Memory B cell (primary cell): ENCODE measurements at regions not wholly inside any gene's neighbourhood (a gene's known extent, or its start where the extent isn't known, plus 50 kb on each side); places are given as distances from the start of the nearest gene placed in this dataset.
"Not testable (repeated sequence)": the region's sequence is repeated elsewhere in the genome, so short reads cannot be mapped to it uniquely, and the experiment has no call there.

Source experiments
- ATAC-seq: fragments of 150-1000 bp; cut with Tn5 transposase; 2 replicates; pipeline ENCODE4 v1.10.0; 2021; ENCODE audit warnings: low read depth, mild to moderate bottlenecking, moderate library complexity
- DNase-seq, 2 donors: peaks; one replicate each; pipeline ENCODE4 v3.0.0; 2022; ENCODE audit warnings: low spot score in 2 of 2
- H3K27ac Mint-ChIP-seq: one replicate; pipeline ENCODE4 v1.8.0; 2022; ENCODE audit warnings: mild to moderate bottlenecking, moderate library complexity, mixed read lengths
- H3K27me3 Mint-ChIP-seq: one replicate; pipeline ENCODE4 v1.8.0; 2022; ENCODE audit warnings: mixed read lengths
- H3K36me3 Mint-ChIP-seq: one replicate; pipeline ENCODE4 v1.8.0; 2022; ENCODE audit warnings: mild to moderate bottlenecking, mixed read lengths
- H3K4me1 Mint-ChIP-seq: one replicate; pipeline ENCODE4 v1.8.0; 2022; ENCODE audit warnings: mixed read lengths
- H3K4me3 Mint-ChIP-seq: one replicate; pipeline ENCODE4 v1.8.0; 2022; ENCODE audit warnings: mild to moderate bottlenecking, moderate library complexity, mixed read lengths
- H3K9me3 Mint-ChIP-seq: one replicate; pipeline ENCODE4 v1.8.0; 2022; ENCODE audit warnings: mixed read lengths

- Mint-ChIP-seq H3K9me3 (no peaks in the 10 kb centered on the region), H3K27me3 (peaks cover 12% of the 10 kb centered on the region), H3K36me3 (no peaks in the 10 kb centered on the region), H3K4me3 (no peak overlapping the region), H3K4me1 (no peaks in the 10 kb centered on the region), H3K27ac (no peak overlapping the region)
- DNase-seq, result no peak
- no peak for ATAC-seq
Measured at GRCh38 chr17:27079660-27080059, 214.3 kb upstream of the WSB1 start.

DNA sequence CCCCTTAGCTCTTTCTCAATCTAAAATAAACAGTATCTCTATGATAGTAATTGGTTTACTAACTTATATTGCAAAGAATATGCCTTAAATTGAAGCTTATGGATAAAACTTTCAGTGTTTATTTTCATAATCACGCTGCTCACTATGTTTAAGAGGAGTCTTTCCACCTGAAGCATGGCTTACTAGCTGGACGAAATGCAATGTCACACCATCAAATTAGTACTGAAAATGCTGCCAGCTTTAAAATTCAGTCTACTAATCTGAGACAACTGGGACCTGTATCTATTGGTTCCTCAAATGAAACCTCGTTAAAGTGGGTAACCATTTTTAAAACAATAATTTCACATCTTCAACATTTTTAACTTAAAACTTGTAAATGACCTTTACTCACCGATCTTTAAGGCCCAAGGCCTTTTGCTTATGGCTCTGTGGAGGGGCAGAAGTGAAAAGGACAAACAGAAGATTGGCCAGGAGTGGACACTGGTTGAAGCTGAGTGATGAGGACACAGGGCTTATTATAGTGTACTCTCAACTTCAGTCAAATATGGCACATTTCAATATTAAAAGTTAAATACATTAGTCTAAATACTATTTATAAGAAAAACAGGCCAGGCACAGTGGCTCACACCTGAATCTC, 212.8 kb upstream of the WSB1 start:
- no peak overlapping the region for H3K4me3 Mint-ChIP-seq
- ATAC-seq (no peak), DNase-seq (no peak)
- no peaks in the 10 kb centered on the region for H3K36me3 Mint-ChIP-seq
- no peak overlapping the region for H3K27ac Mint-ChIP-seq
- H3K9me3 Mint-ChIP-seq, result no peaks in the 10 kb centered on the region
- H3K4me1 Mint-ChIP-seq, result no peaks in the 10 kb centered on the region
- peaks cover 5% of the 10 kb centered on the region for H3K27me3 Mint-ChIP-seq

DNA sequence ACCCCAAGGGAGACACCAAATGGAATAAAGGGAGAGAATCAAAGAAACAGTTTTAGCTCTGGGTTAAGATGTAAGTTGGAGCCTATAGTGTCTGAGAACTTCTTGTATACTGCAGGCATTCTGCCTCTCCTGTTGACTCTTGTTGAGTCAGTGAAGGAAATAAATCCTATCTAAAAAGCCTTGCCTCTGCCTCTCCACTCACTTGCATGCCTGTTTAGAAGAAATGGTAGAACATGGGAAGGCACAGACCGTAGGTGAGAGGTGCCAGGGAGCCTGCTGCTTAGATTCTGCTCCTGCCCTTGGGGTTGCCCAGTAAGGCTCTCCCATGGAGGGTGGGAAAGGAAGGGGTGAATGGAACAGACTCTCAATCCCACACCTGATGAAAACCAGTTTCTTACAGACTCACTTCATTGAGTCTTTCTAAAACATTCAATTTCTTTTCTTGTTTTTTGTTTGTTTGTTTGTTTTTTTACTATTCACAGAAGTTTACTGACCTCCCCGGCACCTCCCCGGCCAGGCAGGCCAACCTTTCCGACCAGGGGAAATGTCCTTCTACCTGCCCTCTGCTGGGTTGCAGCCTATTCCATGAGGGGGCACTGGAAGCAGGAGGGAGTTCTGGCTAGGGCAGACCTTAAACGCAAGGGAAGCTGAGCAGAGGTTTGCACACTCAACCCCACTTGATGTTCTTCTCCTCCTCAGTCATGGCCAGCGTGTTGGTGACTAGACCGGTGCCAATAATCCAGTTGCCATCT, 211.7 kb upstream of the WSB1 start:
- H3K36me3 Mint-ChIP-seq, result no peaks in the 10 kb centered on the region
- no peaks in the 10 kb centered on the region for H3K9me3 Mint-ChIP-seq
- H3K4me3 Mint-ChIP-seq, result no peak overlapping the region
- no peak overlapping the region for H3K27ac Mint-ChIP-seq
- H3K27me3 Mint-ChIP-seq, result peaks cover 3% of the 10 kb centered on the region
- ATAC-seq (no peak), DNase-seq (no peak)
- H3K4me1 Mint-ChIP-seq, result no peaks in the 10 kb centered on the region

DNA sequence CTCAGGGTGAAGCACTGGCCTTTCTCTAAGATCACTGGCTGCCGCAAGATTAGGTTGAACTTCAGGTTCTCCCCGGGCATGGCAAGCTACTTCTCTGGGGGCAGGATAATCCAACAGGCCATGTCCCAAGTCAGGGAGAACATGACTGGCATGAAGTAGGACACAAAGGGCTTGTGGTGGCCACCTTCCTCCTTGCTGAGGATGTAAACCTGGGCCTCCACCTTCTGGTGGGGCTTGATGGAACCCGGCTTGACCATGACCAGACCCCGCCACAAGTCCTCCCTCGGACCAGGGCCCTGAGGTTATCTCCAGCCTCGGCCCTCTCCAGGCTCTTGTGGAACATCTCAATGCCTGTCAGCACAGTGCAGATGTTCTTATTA, 211.1 kb upstream of the WSB1 start:
- Mint-ChIP-seq H3K4me1 (no peaks in the 10 kb centered on the region), H3K27ac (no peak overlapping the region), H3K36me3 (no peaks in the 10 kb centered on the region), H3K27me3 (peaks cover 4% of the 10 kb centered on the region), H3K4me3 (no peak overlapping the region), H3K9me3 (no peaks in the 10 kb centered on the region)
- ATAC-seq (no peak), DNase-seq (no peak)

DNA sequence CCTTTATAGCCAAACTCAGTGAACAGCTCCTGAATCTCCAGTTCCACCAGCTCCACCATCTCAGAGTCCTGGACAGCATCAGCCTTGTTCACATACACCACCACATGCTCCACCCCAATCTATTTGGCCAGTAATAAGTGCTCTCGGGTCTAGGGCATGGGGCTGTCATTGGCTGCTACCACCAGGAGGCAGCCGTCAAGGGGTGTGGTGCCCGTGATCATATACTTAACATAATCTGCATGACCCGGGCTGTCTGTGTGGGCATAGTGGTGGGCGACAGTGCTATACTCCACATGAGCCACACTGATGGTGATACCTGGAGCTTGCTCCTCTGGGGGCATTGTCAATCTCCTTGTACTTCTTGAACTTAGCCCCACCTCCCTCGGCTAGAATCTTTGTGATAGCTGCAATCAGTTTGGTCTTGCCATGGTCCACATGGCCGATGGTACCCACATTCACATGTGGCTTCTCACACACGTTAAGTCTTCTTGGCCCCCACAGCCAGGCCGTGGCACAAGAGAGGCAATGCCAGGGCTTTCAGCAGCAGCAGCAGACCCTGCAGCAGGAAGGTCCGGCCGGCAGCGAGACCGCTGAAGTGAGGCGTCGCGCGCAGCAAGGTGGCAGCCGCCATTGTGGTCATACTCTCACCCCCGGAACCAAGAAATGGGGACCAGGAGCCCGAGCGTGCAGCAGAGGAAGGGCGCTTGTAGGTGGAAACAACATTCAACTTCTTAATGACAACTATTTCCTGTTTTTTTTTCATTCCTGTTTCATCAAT, 210.3 kb upstream of the WSB1 start:
- no peak for ATAC-seq
- no peak for DNase-seq
- Mint-ChIP-seq H3K36me3 (no peaks in the 10 kb centered on the region), H3K4me3 (no peak overlapping the region), H3K4me1 (no peaks in the 10 kb centered on the region), H3K9me3 (peaks cover 3% of the 10 kb centered on the region), H3K27ac (no peak overlapping the region), H3K27me3 (peaks cover 9% of the 10 kb centered on the region)

GRCh38 chr17:27085517-27085916, 208.4 kb upstream of the WSB1 start:
- Mint-ChIP-seq H3K36me3 (no peaks in the 10 kb centered on the region), H3K4me1 (no peaks in the 10 kb centered on the region), H3K9me3 (peaks cover 6% of the 10 kb centered on the region), H3K4me3 (no peak overlapping the region), H3K27ac (no peak overlapping the region), H3K27me3 (peaks cover 14% of the 10 kb centered on the region)
- no peak for DNase-seq
- ATAC-seq, result no peak

DNA sequence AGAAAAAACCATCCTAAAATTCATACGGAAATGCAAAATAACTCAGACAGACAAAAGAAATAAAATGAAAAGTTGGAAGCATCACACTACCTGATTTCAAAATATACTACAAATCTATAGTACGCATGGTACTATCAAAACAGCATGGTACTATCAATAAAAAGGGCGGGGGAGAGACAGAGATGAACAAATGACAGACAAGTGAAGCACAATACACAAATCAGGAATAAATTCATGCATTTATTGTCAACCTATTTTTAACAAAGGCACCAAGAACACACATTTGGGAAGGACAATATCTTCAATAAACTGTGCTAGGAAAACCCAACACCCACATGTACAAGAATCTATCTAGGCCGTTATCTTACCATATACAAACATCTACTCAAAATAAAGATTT, 207.4 kb upstream of the WSB1 start:
- Mint-ChIP-seq H3K9me3 (peaks cover 6% of the 10 kb centered on the region), H3K4me1 (no peaks in the 10 kb centered on the region), H3K27me3 (peaks cover 16% of the 10 kb centered on the region), H3K4me3 (no peak overlapping the region), H3K27ac (no peak overlapping the region), H3K36me3 (no peaks in the 10 kb centered on the region)
- no peak for ATAC-seq
- DNase-seq, result no peak

- no peak overlapping the region for H3K27ac Mint-ChIP-seq
- no peak for ATAC-seq
- H3K27me3 Mint-ChIP-seq, result peaks cover 16% of the 10 kb centered on the region
- no peaks in the 10 kb centered on the region for H3K4me1 Mint-ChIP-seq
- no peak overlapping the region for H3K4me3 Mint-ChIP-seq
- peaks cover 6% of the 10 kb centered on the region for H3K9me3 Mint-ChIP-seq
- H3K36me3 Mint-ChIP-seq, result no peaks in the 10 kb centered on the region
- DNase-seq, result no peak
Measured at GRCh38 chr17:27087935-27088766, 205.8 kb upstream of the WSB1 start.

DNA sequence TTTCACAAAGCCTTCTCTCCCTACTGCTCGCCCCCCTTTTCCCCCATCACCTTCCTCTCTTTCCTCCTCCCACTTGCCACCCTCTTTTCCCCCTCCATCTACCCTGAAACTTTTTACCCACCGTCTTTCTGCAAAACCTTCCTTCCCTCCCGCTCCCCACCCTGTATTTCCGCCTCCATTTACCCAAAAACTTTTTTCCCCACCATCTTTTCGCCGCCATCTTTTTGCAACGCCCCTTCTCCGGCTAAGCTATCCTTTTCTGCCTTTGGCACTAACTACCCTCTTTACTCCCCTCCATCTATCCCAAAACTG, 205.2 kb upstream of the WSB1 start:
- Mint-ChIP-seq H3K9me3 (peaks cover 6% of the 10 kb centered on the region), H3K4me1 (no peaks in the 10 kb centered on the region), H3K4me3 (no peak overlapping the region), H3K27me3 (peaks cover 16% of the 10 kb centered on the region), H3K27ac (no peak overlapping the region), H3K36me3 (no peaks in the 10 kb centered on the region)
- DNase-seq (no peak), ATAC-seq (no peak)

GRCh38 chr17:27089079-27089928, 204.6 kb upstream of the WSB1 start:
- H3K9me3 Mint-ChIP-seq, H3K27ac Mint-ChIP-seq, H3K4me3 Mint-ChIP-seq, ATAC-seq, DNase-seq, H3K4me1 Mint-ChIP-seq, H3K36me3 Mint-ChIP-seq: not testable (repeated sequence)
- peaks cover 16% of the 10 kb centered on the region for H3K27me3 Mint-ChIP-seq

DNA sequence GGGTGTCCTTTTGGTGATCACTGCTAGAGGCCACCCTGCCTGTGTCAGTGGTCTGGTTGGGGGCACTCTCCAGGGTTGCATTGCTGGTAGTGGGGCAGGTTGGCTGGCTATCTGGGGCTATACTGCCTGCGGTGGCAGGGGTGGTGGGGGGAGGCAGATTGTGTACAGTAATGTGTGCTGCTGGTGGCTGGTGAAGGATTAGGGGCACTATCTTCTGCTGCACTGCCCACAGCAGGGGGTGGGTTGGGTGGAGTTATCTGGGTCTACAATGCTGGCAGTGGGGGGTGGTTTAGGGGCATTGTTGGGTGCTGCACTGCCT, 204.0 kb upstream of the WSB1 start:
- Mint-ChIP-seq H3K27me3 (peaks cover 16% of the 10 kb centered on the region), H3K27ac (no peak overlapping the region), H3K9me3 (peaks cover 6% of the 10 kb centered on the region), H3K4me1 (no peaks in the 10 kb centered on the region), H3K36me3 (no peaks in the 10 kb centered on the region), H3K4me3 (no peak overlapping the region)
- no peak for DNase-seq
- no peak for ATAC-seq

DNA sequence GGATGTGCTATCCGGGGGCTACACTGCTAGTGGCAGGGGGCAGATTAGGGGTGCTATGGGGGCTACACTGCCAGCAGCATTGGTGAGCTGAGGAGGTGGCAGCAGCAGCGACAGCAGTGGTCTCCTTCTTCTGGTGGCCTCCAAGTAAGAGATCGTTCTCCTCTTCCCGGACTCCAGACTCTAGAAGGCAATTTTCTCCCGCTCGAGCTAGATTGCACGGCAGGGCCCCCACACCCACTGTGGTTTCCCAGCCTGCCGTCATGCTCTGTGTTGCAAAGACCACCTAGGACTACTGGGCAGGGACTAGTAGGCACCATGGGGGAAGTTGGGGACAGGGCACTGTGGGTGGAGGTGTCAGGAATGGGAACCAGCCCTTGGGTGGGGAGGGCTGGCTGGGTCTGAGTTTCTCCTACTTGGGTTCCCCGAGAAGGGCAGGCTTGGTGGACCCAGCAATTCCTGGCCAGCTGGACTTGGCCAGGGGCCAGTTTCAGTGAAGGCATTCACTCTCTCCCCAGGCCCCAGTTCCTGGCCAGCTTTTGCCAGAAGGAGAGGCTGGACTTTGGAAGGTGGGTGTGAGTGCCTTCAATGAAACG, 203.4 kb upstream of the WSB1 start:
- ATAC-seq, result not testable (repeated sequence)

GRCh38 chr17:27091043-27091497, 202.8 kb upstream of the WSB1 start:
- Mint-ChIP-seq H3K27ac (no peak overlapping the region), H3K36me3 (no peaks in the 10 kb centered on the region), H3K9me3 (peaks cover 6% of the 10 kb centered on the region), H3K27me3 (peaks cover 19% of the 10 kb centered on the region), H3K4me3 (no peak overlapping the region), H3K4me1 (no peaks in the 10 kb centered on the region)
- DNase-seq (no peak), ATAC-seq (no peak)

More for the DNA sequence above, 203.4 kb upstream of the WSB1 start:
- not testable (repeated sequence) for H3K9me3 Mint-ChIP-seq, H3K36me3 Mint-ChIP-seq, H3K27ac Mint-ChIP-seq, H3K4me1 Mint-ChIP-seq, DNase-seq, H3K4me3 Mint-ChIP-seq
- peaks cover 16% of the 10 kb centered on the region for H3K27me3 Mint-ChIP-seq
